GM20000 (cell line): ENCODE measurements at regions not wholly inside any gene's neighbourhood (a gene's known extent, or its start where the extent isn't known, plus 50 kb on each side); places are given as distances from the start of the nearest gene placed in this dataset.

ENCODE experiments used
- DNase-seq: peaks from one replicate; pipeline ENCODE4 v3.0.0; 2012; ENCODE audit warnings: low spot score
- CTCF ChIP-seq: IDR thresholded peaks from 2 replicates; pipeline ENCODE4 v1.5.1; 2012; ENCODE audit warnings: mild to moderate bottlenecking, control low read depth; ENCODE audit errors: extremely low read depth, missing control alignments

GRCh38 chr18:11324956-11325882, 175.8 kb upstream of the PIEZO2 start:
- TF ChIP-seq CTCF = no peak
- DNase-seq = peak; percentile 49

GRCh38 chr18:11324510-11324909, 175.1 kb upstream of the PIEZO2 start:
- no peak for DNase-seq
- no peak for TF ChIP-seq CTCF

GRCh38 chr18:11323359-11323819, 174.0 kb upstream of the PIEZO2 start:
- TF ChIP-seq CTCF = no peak
- no peak for DNase-seq

- no peak for DNase-seq
- no peak for TF ChIP-seq CTCF
Observed at GRCh38 chr18:11322716-11323115, 173.3 kb upstream of the PIEZO2 start.

- no peak for TF ChIP-seq CTCF
- no peak for DNase-seq
Observed at GRCh38 chr18:11322006-11322405, 172.6 kb upstream of the PIEZO2 start.

- no peak for DNase-seq
- TF ChIP-seq CTCF = no peak
Observed at GRCh38 chr18:11320986-11321385, 171.6 kb upstream of the PIEZO2 start.

- no peak for TF ChIP-seq CTCF
- DNase-seq = no peak
Observed at GRCh38 chr18:11316546-11316945, 167.2 kb upstream of the PIEZO2 start.
